ENCODE measurements at regions not wholly inside any gene's neighbourhood (a gene's known extent, or its start where the extent isn't known, plus 50 kb on each side); places are given as distances from the start of the nearest gene placed in this dataset.
"Not testable (repeated sequence)": the region's sequence is repeated elsewhere in the genome, so short reads cannot be mapped to it uniquely, and the experiment has no call there.

GRCh38 chr7:19953411-19953810 lies 180.0 kb upstream of the TMEM196 start:
- TF ChIP-seq TARDBP (IDR thresholded peaks at IDR 0.05); BHLHE40 (IDR thresholded peaks at IDR 0.05; ENCODE audit: borderline replicate concordance); FOXK2 (IDR thresholded peaks at IDR 0.05); PKNOX1 (IDR thresholded peaks at IDR 0.05); SP1 (IDR thresholded peaks at IDR 0.05); NFRKB (IDR thresholded peaks at IDR 0.05); LEF1 (IDR thresholded peaks at IDR 0.05; ENCODE audit: borderline replicate concordance); SUZ12 (IDR thresholded peaks at IDR 0.05); ELF4 (IDR thresholded peaks at IDR 0.05); FOXM1 (IDR thresholded peaks at IDR 0.05; ENCODE audit: borderline replicate concordance); ZNF384 (IDR thresholded peaks at IDR 0.05); ARNT (IDR thresholded peaks at IDR 0.05); FOXA1 (IDR thresholded peaks at IDR 0.05); L3MBTL2 (conservative IDR thresholded peaks at IDR 0.05): not testable (repeated sequence)

Measured in HEK293T (cell line).